ENCODE measurements at regions not wholly inside any gene's neighbourhood (a gene's known extent, or its start where the extent isn't known, plus 50 kb on each side); places are given as distances from the start of the nearest gene placed in this dataset.

DNA sequence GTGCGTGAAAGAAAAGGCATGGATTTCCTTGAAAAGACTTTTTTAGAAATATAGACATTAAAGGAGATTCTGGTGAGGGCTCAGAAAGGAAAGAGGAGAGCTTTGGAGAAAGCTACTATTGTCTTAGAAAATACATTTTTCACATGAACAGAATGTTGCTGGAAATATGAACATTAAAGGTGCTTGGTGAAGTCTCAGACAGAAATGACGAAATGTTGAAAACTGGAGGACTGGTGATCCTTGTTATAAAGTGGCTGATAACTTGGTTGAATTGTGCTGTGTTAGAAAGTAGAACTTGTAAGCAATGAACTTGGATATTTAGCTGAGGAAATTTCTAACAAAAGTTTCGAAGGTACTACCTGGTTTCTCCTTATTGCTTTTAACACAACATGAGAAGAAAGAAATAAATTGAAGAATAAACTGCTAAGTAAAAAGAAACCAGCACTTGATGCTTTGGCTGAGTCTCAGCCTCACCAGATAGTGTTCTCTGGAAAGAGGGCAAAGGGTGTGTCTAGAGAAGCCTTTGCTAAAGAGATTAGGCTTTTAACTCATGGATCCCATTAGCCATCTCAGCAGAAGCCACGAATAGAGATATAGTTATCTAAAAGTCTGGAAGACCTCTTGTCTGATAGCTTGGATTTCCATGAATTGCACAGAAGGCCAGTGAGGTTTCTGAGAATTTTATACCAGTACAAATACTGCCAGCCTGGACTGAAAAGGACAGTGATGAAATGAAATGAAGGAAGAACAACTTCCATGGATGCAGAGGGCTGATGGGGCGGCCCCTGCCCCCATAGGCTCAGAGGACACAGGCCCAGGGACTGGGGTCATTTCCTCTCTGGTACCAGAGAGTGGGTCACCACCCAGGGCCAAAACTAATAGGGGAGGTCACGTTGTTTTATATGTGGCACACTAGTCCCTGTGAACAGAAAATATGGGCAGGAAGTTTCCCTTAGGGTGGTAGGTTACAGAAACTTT is 91.5 kb downstream of the RPL22L1 start:
- TF ChIP-seq SP2 (tag by site-specific recombination; IDR thresholded peaks at IDR 0.05) (no peak), ZNF311 (tag by site-specific recombination; IDR thresholded peaks at IDR 0.05; ENCODE audit: borderline replicate concordance) (no peak), ZNF324 (tag by site-specific recombination; IDR thresholded peaks at IDR 0.05) (no peak), ZNF302 (tag by site-specific recombination; IDR thresholded peaks at IDR 0.05; ENCODE audit: low read depth) (no peak), HOXD13 (CRISPR knock-in tag; IDR thresholded peaks at IDR 0.05; ENCODE audit: borderline replicate concordance) (no peak), ZNF837 (tag by site-specific recombination; IDR thresholded peaks at IDR 0.05) (no peak), ZNF335 (tag by site-specific recombination; conservative IDR thresholded peaks at IDR 0.05) (no peak), REPIN1 (tag by site-specific recombination; IDR thresholded peaks at IDR 0.05; ENCODE audit: low read depth) (no peak)
- TF ChIP-seq, protein P1, sequence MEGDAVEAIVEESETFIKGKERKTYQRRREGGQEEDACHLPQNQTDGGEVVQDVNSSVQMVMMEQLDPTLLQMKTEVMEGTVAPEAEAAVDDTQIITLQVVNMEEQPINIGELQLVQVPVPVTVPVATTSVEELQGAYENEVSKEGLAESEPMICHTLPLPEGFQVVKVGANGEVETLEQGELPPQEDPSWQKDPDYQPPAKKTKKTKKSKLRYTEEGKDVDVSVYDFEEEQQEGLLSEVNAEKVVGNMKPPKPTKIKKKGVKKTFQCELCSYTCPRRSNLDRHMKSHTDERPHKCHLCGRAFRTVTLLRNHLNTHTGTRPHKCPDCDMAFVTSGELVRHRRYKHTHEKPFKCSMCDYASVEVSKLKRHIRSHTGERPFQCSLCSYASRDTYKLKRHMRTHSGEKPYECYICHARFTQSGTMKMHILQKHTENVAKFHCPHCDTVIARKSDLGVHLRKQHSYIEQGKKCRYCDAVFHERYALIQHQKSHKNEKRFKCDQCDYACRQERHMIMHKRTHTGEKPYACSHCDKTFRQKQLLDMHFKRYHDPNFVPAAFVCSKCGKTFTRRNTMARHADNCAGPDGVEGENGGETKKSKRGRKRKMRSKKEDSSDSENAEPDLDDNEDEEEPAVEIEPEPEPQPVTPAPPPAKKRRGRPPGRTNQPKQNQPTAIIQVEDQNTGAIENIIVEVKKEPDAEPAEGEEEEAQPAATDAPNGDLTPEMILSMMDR (tag by site-specific recombination; IDR thresholded peaks at IDR 0.05) = no peak
- TF ChIP-seq, protein P2, sequence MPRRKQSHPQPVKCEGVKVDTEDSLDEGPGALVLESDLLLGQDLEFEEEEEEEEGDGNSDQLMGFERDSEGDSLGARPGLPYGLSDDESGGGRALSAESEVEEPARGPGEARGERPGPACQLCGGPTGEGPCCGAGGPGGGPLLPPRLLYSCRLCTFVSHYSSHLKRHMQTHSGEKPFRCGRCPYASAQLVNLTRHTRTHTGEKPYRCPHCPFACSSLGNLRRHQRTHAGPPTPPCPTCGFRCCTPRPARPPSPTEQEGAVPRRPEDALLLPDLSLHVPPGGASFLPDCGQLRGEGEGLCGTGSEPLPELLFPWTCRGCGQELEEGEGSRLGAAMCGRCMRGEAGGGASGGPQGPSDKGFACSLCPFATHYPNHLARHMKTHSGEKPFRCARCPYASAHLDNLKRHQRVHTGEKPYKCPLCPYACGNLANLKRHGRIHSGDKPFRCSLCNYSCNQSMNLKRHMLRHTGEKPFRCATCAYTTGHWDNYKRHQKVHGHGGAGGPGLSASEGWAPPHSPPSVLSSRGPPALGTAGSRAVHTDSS (tag by site-specific recombination; IDR thresholded peaks at IDR 0.05) = no peak
- TF ChIP-seq, protein P3, sequence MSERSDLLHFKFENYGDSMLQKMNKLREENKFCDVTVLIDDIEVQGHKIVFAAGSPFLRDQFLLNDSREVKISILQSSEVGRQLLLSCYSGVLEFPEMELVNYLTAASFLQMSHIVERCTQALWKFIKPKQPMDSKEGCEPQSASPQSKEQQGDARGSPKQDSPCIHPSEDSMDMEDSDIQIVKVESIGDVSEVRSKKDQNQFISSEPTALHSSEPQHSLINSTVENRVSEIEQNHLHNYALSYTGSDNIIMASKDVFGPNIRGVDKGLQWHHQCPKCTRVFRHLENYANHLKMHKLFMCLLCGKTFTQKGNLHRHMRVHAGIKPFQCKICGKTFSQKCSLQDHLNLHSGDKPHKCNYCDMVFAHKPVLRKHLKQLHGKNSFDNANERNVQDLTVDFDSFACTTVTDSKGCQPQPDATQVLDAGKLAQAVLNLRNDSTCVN (tag by site-specific recombination; optimal IDR thresholded peaks at IDR 0.05) = no peak

Data from HEK293 (cell line).